HepG2 (cell line): ENCODE measurements at regions not wholly inside any gene's neighbourhood (a gene's known extent, or its start where the extent isn't known, plus 50 kb on each side); places are given as distances from the start of the nearest gene placed in this dataset.
A peak's percentile ranks its signal among the peaks of the same experiment; 100 is the strongest.

Experiments
- ATM ChIP-seq: fragments of 450-650 bp; IDR thresholded peaks from 2 replicates; pipeline ENCODE4 v1.7.1; 2017; ENCODE audit warnings: mild to moderate bottlenecking, borderline replicate concordance
- DMTF1 ChIP-seq: sonication (generic); formaldehyde crosslinking; IDR thresholded peaks from 2 replicates; pipeline ENCODE4 v1.4.0; 2020; ENCODE audit warnings: mild to moderate bottlenecking, missing genetic modification reagents
- DPF2 ChIP-seq: sonication (generic); formaldehyde crosslinking; IDR thresholded peaks from 2 replicates; pipeline ENCODE4 v1.4.0; 2020; ENCODE audit warnings: mild to moderate bottlenecking, low read depth, missing genetic modification reagents, borderline replicate concordance
- DR1 ChIP-seq: sonication (generic); formaldehyde crosslinking; IDR thresholded peaks from 2 replicates; pipeline ENCODE4 v1.8.0; 2021; ENCODE audit warnings: mild to moderate bottlenecking, missing genetic modification reagents, inconsistent platforms
- E2F5 ChIP-seq: sonication (generic); formaldehyde crosslinking; conservative IDR thresholded peaks from 2 replicates; pipeline ENCODE4 v1.4.0; 2020; ENCODE audit warnings: missing genetic modification reagents
- HIVEP1 ChIP-seq: sonication (generic); formaldehyde crosslinking; IDR thresholded peaks from 2 replicates; pipeline ENCODE4 v1.4.0; 2020; ENCODE audit warnings: mild to moderate bottlenecking, missing genetic modification reagents
- HOMEZ ChIP-seq: IDR thresholded peaks from 2 replicates; pipeline ENCODE4 v1.6.1; 2016; ENCODE audit warnings: low read depth
- MAFK ChIP-seq, 2 experiments: IDR thresholded peaks in 1 of 2; conservative IDR thresholded peaks in 1 of 2; 2 replicates each; pipeline ENCODE4 v1.6.1; 2011; ENCODE audit warnings: improper control_type of control experiment in 2 of 2, low read length in 2 of 2
- MEIS2 ChIP-seq: sonication (generic); formaldehyde crosslinking; IDR thresholded peaks from 2 replicates; pipeline ENCODE4 v1.9.0; 2021; ENCODE audit warnings: mild to moderate bottlenecking, missing genetic modification reagents
- NR2F6 ChIP-seq, 2 experiments: IDR thresholded peaks; 2 replicates each; pipeline ENCODE4 v1.6.1; 2016; ENCODE audit warnings: antibody characterized with exemption in 1 of 2, mild to moderate bottlenecking in 1 of 2
- RFX5 ChIP-seq: IDR thresholded peaks from 2 replicates; pipeline ENCODE4 v1.6.1; 2011; ENCODE audit warnings: low read depth, low read length, improper control_type of control experiment
- SMAD3 ChIP-seq: sonication (generic); formaldehyde crosslinking; IDR thresholded peaks from 2 replicates; pipeline ENCODE4 v1.4.0; 2020; ENCODE audit warnings: missing genetic modification reagents
- SYNCRIP ChIP-seq: fragments of 200-400 bp; formaldehyde crosslinking; IDR thresholded peaks from 2 replicates; pipeline ENCODE4 v1.6.1; 2018; ENCODE audit warnings: mild to moderate bottlenecking, low read depth, low read length; ENCODE audit not compliant: insufficient read depth
- YEATS4 ChIP-seq: sonication (generic); formaldehyde crosslinking; IDR thresholded peaks from 2 replicates; pipeline ENCODE4 v1.4.0; 2020; ENCODE audit warnings: missing genetic modification reagents, borderline replicate concordance
- ZFP36L1 ChIP-seq: sonication (generic); formaldehyde crosslinking; IDR thresholded peaks from 2 replicates; pipeline ENCODE4 v1.8.0; 2022; ENCODE audit warnings: mild to moderate bottlenecking, missing genetic modification reagents, moderate library complexity
- ZNF225 ChIP-seq: sonication (generic); formaldehyde crosslinking; IDR thresholded peaks from 2 replicates; pipeline ENCODE4 v1.4.0; 2020; ENCODE audit warnings: mild to moderate bottlenecking, missing genetic modification reagents
- ZNF280D ChIP-seq: sonication (generic); formaldehyde crosslinking; IDR thresholded peaks from 2 replicates; pipeline ENCODE4 v1.5.1; 2020; ENCODE audit warnings: mild to moderate bottlenecking, missing genetic modification reagents
- ZNF747 ChIP-seq: sonication (generic); formaldehyde crosslinking; IDR thresholded peaks from 2 replicates; pipeline ENCODE4 v1.8.1; 2023; ENCODE audit warnings: missing genetic modification reagents, mild to moderate bottlenecking, borderline replicate concordance
- ZNF761 ChIP-seq: sonication (generic); formaldehyde crosslinking; conservative IDR thresholded peaks from 2 replicates; pipeline ENCODE4 v1.4.0; 2020; ENCODE audit warnings: mild to moderate bottlenecking, missing genetic modification reagents
- TF ChIP-seq, protein P1 (sequence below): sonication (generic); formaldehyde crosslinking; conservative IDR thresholded peaks from 2 replicates; pipeline ENCODE4 v1.4.0; 2020; ENCODE audit warnings: missing genetic modification reagents

GRCh38 chr2:239574434-239575156, 173.8 kb upstream of the HDAC4 start (continued):
- TF ChIP-seq ZNF280D (CRISPR knock-in tag) (peak; percentile 66), SYNCRIP (no peak), DPF2 (CRISPR knock-in tag) (peak; percentile 92), DMTF1 (CRISPR knock-in tag) (no peak), MEIS2 (CRISPR knock-in tag) (peak; percentile 88; the same call in 1 of the 2 replicates), RFX5 (no peak), ATM (no peak), ZNF225 (CRISPR knock-in tag) (no peak), HOMEZ (CRISPR knock-in tag) (0 out of 2 replicates have a peak, but pooled peaks have one; percentile 40), DR1 (CRISPR knock-in tag) (0 out of 2 replicates have a peak, but pooled peaks have one; percentile 39), E2F5 (CRISPR knock-in tag) (no peak), ZFP36L1 (CRISPR knock-in tag) (no peak), NR2F6 (IDR thresholded peaks at IDR 0.05) (peak; percentile 67), NR2F6 (CRISPR knock-in tag; IDR thresholded peaks at IDR 0.05) (peak; percentile 83), ZNF761 (CRISPR knock-in tag) (peak; percentile 92), SMAD3 (peak; percentile 61; the same call in 1 of the 2 replicates), HIVEP1 (peak; percentile 98), MAFK (conservative IDR thresholded peaks at IDR 0.05 in 1 of 2, IDR thresholded peaks at IDR 0.05 in 1 of 2; ENCODE audit: low read length in 2 of 2) (0 out of 4 replicates have a peak, but pooled peaks of 1 of the 2 experiments have one; percentile 13), YEATS4 (peak; percentile 41; the same call in 1 of the 2 replicates), ZNF747 (CRISPR knock-in tag) (peak; percentile 86; the same call in 1 of the 2 replicates)
- TF ChIP-seq, protein P1, sequence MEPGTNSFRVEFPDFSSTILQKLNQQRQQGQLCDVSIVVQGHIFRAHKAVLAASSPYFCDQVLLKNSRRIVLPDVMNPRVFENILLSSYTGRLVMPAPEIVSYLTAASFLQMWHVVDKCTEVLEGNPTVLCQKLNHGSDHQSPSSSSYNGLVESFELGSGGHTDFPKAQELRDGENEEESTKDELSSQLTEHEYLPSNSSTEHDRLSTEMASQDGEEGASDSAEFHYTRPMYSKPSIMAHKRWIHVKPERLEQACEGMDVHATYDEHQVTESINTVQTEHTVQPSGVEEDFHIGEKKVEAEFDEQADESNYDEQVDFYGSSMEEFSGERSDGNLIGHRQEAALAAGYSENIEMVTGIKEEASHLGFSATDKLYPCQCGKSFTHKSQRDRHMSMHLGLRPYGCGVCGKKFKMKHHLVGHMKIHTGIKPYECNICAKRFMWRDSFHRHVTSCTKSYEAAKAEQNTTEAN (CRISPR knock-in tag) = peak; percentile 70; the same call in 1 of the 2 replicates
